GM21576 (cell line): ENCODE measurements at regions not wholly inside any gene's neighbourhood (a gene's known extent, or its start where the extent isn't known, plus 50 kb on each side); places are given as distances from the start of the nearest gene placed in this dataset.
"Not testable (repeated sequence)": the region's sequence is repeated elsewhere in the genome, so short reads cannot be mapped to it uniquely, and the experiment has no call there.

Experiments used
- ATAC-seq: cut with Tn5 transposase; IDR thresholded peaks from one replicate; pipeline ENCODE4 v1.9.1; 2021; ENCODE audit warnings: mild to moderate bottlenecking, moderate library complexity; ENCODE audit not compliant: unreplicated experiment

DNA sequence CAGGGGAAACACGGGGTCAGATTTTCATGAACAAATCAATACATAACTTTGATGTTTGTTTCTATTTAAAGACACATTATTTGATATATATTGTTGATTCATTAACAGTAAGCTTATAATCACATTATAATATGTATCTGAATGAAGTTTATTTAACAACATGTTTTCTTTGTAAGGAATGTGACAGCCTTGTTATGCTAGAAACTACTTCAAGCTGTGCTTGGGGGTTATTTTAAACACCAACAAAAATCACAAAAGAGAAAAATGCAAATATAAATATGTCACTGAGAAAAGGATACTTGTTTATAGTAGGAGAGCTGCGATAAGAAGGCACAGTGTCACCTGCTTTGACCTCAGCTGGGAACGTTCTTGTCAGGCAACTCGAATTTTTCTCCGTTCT lies 354.6 kb upstream of the AGA start:
- ATAC-seq, result no peak

DNA sequence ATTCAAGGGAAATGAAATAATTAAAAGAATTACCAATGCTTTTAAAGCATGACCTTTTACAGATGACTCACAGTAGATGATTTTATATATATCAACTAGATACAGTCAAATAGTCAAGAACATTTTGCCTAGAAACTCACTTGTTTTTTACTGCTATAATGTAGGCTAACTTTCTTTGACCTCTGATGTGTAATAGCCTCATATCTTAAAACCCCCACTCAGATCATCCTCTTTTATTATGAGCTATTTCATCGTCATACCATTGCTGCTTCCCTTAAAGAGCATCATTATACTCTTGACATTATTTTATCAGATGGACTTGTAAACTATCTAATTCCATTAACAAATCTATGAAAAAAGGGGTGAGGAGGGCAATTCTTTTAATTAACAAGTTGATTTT lies 355.9 kb upstream of the AGA start:
- no peak for ATAC-seq

DNA sequence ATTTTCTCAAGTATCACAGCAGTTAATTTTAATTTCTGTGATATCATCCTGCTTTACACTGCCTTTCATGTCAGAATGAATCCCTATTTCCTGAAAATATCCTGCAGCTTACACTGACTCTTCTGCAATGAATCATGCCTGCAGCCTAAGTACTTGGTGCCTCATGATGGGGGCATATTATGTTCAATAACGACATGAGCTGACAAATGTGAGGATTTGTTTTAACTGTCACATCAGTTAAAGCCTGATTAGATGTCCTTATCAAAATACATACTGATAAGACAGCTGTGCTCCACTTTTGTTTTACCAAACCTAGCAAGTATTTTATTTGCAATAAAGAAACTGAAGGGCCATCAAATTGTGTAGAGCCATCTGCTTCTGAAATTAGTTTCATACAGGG lies 359.9 kb upstream of the AGA start:
- ATAC-seq, result no peak

DNA sequence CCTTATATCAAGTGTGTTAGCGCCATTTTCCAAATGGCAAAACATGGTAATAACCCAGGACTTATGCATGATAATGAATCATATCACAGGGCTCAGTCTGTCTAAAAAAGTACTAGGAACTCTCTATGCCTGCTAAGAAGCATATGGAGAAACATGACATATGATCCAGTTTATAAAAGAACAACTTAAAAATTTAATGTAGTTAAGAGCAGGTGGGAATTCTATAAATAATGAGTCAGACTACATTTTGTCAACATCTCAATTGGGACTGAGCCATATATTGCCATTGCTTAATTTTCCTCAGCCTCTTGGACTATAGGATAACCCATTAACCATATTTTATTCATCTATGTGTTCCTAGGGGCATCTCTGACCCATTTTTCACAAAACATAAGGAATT lies 360.4 kb upstream of the AGA start:
- no peak for ATAC-seq

DNA sequence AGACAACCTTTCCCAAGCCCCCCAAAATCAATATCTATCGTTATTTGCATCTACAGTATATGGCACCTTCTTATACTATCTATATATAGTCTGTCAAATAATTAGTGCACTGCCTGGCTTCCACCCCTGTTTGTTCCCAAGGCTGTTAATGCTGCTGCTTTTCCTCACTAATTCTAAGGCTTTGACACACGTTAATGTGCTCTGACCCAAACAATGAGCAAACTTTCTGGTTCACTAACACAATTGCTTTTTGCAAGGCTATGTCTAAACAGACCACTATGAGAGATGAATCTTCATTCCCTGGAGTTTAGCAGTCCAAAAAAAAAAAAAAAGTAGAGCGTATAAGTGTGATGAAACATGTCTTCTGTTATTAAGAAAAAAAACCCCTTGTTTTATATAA lies 360.9 kb upstream of the AGA start:
- no peak for ATAC-seq

DNA sequence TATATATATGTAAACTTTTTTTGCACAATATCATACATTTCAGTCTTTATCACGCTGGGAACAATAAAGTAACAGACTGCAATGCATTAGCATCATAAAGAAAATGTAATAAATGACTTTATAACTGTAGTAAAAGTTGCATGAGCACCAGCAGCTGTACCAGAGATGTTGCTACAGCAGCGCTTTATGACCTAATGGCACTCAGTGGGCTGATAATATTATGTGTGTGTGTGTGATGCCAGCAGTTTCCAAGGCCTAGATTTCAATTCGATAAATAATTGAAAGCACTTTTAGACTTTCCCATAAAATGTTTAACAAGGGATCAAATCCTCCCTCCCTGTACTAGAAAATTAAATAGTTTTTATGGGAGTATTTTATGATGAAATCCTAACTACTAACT lies 367.6 kb upstream of the AGA start:
- ATAC-seq, result no peak

DNA sequence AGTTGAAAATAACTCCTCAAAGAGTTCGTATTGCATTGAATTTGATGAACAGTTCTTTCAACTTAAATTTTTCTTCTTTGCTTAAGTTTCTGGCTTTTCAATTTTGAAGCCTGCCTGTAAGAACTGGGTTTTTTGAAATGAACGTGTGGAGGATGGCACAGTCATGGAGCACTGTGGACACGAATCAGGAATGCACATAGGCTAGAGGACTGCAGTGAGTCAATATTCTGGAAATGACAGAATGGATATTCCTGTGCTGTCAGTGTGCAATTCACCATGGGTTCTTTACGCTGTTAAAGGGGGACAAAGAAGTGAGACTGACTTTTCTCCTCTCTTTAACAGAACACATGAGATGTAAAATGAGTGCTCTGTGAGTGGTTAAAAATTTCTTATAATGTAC lies 368.0 kb upstream of the AGA start:
- no peak for ATAC-seq

DNA sequence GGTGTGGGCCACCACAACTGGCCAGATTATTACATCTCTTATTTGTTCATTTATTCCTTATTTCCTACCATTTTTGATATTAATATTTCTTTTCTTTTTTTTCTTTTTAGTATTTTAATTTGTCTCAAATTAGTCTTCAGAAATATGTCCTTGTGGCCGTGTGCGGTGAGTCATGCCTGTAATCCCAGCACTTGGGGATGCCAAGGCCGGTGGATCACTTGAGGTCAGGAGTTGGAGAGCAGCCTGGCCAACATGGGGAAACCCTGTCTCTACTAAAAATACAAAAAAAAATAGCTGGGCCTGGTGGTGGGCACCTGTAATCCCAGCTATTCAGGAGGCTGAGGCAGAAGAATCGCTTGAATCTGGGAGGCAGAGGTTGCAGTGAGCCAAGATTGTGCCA lies 376.2 kb upstream of the AGA start:
- not testable (repeated sequence) for ATAC-seq

DNA sequence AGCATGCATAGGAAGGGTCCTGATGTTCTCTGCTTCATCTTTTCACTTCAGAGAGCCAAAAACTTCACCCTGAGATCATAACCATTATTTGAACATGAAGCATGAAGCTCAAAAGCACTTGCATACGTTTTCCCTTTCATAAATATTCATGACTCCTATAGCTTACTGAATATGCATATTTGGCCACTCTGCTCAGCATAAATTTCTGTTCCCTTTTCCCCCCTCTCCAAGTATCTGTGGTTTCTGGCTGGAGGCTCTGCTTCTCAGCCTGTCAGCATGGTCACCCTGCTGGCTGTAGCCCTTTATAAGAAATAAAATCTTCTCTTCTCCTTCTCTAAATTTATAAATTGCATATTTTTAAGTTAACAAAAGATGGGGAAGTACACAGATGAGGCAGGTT lies 384.7 kb upstream of the AGA start:
- no peak for ATAC-seq

DNA sequence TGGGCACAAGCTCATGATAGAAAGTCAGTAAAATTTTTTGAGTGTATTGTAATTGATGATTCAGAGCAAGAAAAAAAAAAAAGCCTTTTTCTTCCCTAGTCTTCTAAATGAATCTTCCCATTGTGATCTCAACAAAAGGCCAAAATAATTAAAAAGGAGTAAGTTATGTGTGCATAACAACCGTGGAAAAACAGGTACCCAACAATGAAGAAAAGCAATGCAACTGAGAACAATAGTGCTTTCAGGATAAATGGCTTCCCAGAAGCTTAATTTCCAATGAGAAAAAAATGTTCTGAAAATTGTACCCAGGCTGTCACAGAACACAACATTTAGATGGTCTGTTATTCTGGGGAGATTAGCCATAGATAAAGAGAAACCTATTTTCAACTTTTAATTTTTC lies 399.0 kb upstream of the AGA start:
- no peak for ATAC-seq

DNA sequence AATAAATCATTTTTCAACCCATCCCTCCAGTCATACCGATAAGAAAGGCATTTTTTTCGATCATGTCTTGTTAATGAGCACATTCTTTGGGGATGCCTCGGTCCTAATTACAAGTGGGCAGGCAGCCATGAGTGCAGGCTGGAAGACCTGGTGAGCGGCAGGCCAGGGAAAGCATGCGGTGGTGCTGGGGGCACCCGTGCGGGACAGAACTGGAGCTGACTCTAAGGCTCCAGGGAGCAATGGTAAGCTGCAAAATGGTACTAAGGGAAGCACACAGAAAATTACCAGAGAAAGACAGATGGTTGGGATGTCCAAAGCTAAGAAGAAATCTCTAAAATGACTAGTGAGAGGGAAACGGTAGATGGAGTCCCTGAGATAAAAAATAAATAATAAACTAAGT lies 411.0 kb upstream of the AGA start:
- ATAC-seq, result no peak

DNA sequence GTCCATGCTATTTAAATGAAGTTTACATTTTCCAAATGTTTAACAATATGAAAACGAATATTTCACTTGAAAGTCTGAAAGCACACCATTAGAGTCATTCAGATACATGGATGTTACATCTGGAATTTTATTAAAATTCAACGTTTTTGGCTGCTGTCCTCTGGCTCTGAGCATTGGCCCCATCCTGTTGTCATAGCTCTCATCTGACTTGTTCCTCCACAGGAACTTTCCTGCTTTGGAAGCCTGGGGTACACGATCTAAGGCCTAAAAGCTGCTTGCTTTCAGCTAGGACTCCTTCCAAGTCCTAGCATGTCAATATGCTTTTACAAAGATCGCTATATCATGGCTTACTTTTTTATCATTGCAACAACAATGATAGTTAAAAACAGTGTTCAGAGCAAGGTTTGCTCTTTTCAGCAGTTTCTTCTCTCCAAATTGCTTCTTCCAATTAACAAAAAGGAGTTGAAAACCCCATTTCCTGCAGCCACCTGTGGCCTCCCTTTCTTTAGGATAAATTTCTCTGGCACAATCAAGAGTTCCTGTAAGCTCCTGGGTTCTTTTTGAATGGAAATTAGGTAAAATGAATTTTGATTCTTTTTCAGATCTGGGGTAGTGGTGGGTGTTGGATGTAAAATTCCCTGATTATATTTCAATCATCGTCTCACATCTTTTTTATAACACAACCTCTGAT lies 413.4 kb upstream of the AGA start:
- ATAC-seq, result no peak

DNA sequence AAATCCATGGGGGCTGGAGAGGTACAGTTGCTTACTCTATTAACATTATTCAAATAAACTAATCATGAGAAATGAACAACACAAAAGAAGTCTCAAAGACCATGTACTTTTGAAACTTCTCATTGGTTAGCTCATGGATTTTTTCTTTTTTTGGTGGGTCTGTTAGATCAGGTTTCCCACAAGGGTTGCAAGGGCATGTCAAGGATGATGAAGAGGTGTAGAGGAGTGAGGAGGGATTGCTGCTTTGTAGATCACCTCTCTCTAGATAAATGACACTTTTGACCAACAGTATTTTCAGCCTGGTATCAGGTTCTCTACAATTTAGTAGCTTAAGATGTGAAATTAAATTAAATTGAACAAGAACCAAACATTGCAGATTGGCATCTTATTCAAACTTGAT lies 417.9 kb upstream of the AGA start:
- ATAC-seq, result no peak

DNA sequence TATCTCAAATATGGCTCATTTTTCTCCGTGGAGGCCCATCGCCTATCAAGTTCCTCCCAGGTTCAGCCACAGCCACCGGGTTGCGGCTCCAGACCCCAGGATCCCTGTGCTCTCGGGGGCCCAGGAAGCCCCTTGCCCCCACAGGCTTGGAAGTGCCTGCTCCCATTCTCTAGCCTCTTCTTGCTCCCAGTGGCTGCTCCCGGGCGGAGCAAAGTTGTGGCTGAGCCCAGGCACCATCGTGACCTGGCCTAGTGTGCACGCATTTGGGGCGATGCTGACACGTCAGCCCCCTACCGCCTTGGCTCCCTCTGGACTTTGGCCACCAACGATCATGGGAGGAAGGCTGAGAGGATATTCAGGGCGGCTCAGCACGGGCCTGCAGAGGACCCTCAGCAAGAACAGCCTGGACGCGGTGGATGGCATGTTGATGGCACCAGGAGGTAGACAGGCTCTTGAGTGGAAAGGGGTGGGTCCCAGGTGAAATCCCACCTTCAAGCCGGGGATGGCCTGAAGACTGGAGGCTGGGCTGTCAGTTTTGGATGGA lies 419.4 kb upstream of the AGA start:
- no peak for ATAC-seq

DNA sequence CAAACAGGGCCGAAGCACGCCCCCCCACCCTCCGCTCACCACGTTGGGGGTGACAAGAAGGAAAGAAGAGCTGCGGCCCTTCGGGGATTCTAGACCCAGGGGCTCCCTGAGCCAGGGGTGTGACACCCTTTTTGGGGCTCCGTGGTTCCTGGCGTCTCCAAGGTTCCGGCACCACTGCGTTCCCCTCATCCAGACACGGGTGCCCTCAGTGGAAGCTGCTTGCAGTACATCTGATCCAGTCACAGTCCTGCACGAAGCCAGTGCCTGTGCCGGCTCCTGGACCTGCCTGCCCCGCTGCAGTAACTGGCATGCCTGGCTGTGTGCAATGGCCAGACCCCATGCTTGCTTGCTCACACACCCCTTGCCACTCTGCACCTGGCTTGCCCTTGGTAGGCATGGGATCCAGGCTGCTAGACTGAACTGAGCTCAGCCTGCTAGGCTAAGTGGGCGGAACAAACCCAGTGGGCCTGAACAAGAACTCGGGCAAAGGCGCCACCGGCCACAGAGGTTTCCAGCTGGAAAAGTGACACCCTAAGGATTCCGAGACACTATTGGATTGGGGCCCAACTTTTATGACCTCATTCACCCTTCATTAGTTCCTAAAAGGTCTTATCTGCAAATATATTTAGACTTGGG lies 420.4 kb upstream of the AGA start:
- no peak for ATAC-seq

DNA sequence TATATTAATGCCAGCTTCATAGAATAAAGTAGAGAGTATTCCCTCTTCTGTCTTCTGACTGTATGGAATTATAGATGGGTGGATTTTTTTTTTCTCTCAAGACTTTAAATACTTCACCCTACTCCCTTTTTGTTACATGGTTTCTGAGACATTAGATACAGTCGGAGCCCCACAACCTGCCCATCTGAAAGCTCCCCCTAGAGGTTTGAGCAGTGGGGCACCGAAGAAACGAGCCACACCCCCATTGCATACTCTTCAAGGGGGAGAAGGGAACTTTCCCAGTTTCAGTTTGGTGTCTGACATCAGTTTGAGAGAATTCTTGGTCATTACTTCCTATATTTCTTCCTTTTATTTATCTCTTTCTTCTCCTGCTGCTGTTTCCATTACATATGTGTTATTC lies 437.6 kb upstream of the AGA start:
- ATAC-seq, result no peak

DNA sequence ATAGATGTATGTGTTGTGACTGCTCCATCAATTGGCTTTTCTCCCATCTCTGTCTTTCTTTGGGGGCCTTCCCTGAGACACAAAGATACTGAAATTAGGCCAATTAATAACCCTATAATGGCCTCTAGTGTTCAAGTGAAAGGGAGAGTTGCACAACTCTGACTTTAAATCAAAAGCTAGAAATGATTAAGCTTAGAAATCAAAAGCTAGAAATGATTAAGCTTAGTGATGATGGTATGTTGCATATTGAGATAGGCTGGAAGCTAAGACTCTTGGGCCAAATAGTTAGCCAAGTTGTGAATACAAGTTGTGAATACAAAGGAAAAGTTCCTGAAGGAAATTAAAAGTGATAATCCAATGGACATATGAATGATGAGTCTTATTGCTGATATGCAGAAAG lies 452.9 kb upstream of the AGA start:
- no peak for ATAC-seq

DNA sequence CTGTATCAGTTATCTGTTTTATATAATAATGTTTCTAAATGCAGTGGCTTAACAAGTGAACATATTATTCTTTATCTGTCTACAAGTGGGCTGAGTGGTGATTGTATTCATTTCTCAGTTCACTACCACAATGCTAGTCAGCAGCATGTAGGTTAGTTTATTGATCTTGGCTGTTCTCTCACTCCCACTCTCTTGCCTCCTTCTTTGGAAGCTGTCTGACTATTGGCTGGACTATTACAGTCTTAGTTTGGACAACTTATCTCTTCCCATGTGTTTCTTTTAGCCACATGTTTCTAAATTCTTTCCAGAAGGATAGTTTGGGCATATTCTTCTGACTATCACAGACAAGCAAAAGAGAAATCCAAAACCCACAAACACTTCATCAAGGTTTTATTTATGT lies 459.5 kb upstream of the AGA start:
- ATAC-seq, result no peak

DNA sequence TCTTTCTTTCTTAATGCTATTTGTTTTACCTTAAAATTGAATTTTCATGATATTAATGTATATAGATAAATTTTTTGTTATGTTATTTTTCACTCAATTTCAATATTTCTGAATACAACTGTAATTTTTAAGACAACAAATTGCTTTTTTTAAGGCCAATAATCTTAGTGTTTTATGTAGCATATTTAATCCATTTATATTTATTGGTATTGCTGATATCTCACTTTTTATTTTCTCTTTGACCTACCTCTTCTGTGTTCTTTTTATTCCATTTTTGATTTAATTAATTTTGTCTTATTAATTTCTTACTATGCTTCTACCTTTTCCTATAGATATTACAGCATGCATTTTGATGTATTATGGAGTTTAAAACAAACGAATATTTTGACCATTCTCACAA lies 460.1 kb upstream of the AGA start:
- ATAC-seq, result no peak

DNA sequence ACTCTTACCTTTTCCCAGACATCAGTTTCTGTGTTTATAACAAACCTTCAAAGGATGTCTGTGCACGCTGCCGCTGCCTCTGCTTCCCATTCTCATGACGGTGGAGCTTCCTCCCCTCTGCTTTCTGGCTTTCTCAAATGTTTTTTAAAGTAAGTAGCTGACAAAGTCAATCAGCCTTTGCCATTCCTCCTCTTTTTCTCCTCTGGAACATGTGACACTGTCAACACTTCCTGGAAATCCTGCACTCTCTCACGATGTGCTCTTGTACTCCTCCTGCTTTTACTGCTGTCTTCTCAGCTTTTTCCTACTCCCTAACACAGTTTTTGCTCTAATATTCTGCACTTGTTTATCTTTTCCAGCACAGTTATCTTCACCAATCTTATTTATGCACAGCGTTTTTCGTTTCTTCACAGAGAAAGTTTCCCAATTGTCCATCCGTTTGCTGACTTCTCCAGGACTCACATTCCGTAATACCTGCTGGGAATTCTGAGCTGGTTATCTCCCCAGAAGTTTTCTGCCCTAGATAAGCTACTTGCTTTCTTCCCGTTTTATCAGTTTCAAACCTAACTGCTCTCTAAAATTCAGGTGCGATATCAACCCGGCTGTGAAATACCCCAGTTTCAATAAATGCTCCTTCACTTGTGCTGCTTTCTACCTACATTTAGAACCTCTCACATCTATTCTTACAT lies 465.6 kb upstream of the AGA start:
- ATAC-seq, result no peak

DNA sequence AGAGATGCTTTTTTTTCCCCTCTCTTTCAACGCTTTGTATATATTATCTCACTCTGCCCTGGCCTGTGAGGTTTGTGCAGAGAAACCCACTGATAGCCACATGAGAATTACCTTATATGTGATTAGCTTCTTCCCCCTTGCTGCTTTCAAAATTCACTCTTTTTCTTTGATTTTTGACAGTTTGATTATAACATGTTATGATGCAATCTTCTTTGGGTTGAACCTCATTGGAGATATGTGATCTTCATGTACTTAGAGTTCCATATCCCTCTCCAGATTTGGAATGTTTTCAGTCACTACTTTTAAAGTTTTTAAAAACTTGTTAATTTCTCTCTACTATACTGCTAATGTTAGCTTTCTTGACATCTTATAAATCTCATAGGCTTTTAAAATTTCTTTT lies 479.5 kb upstream of the AGA start:
- ATAC-seq, result no peak

DNA sequence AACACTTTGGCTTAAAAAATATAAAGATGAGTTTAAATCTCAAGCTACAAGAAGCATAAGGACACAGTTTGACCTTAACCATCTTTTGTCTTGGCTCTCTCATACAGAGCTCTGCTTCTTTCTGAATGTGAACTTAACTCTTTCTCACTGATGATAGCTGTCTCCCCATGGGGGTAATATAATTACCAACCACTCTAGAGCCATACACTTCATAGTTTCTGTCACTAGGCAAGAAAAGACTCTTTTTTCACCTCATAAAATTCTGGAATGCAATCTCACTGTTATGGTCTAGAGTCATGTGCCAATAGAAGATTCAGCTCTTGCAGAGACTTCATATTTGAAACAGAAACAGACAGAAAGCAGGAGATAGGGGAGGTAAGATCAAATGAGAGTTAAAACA lies 481.7 kb upstream of the AGA start:
- no peak for ATAC-seq
